ENCODE measurements at regions not wholly inside any gene's neighbourhood (a gene's known extent, or its start where the extent isn't known, plus 50 kb on each side); places are given as distances from the start of the nearest gene placed in this dataset.

GRCh38 chr4:71841336-71841735 lies 57.5 kb upstream of the GC start:
- H3K27me3 Mint-ChIP-seq (ENCODE audit: insufficient read depth) = no peaks in the 10 kb centered on the region
- no peak overlapping the region for H3K27ac Mint-ChIP-seq

GRCh38 chr4:71847300-71847699 lies 63.4 kb upstream of the GC start:
- Mint-ChIP-seq H3K36me3 (ENCODE audit: low read depth) (no peaks in the 10 kb centered on the region), H3K4me1 (ENCODE audit: low read depth) (no peaks in the 10 kb centered on the region), H3K27ac (no peak overlapping the region), H3K9me3 (peaks cover 13% of the 10 kb centered on the region), H3K27me3 (ENCODE audit: insufficient read depth) (no peaks in the 10 kb centered on the region), H3K4me3 (no peak overlapping the region)
- TF ChIP-seq CTCF (IDR thresholded peaks at IDR 0.05) = no peak
- DNase-seq = no peak

More at GRCh38 chr4:71841336-71841735, 57.5 kb upstream of the GC start:
- DNase-seq = no peak
- no peaks in the 10 kb centered on the region for H3K4me1 Mint-ChIP-seq (ENCODE audit: low read depth)
- no peak overlapping the region for H3K4me3 Mint-ChIP-seq
- peaks cover 10% of the 10 kb centered on the region for H3K9me3 Mint-ChIP-seq
- TF ChIP-seq CTCF (IDR thresholded peaks at IDR 0.05) = no peak
- no peaks in the 10 kb centered on the region for H3K36me3 Mint-ChIP-seq (ENCODE audit: low read depth)

GRCh38 chr4:71855944-71856343 lies 72.1 kb upstream of the GC start:
- H3K27ac Mint-ChIP-seq = no peak overlapping the region
- H3K4me1 Mint-ChIP-seq (ENCODE audit: low read depth) = no peaks in the 10 kb centered on the region
- H3K9me3 Mint-ChIP-seq = peaks cover 13% of the 10 kb centered on the region
- no peak overlapping the region for H3K4me3 Mint-ChIP-seq
- TF ChIP-seq CTCF (IDR thresholded peaks at IDR 0.05) = no peak
- H3K36me3 Mint-ChIP-seq (ENCODE audit: low read depth) = no peaks in the 10 kb centered on the region
- no peaks in the 10 kb centered on the region for H3K27me3 Mint-ChIP-seq (ENCODE audit: insufficient read depth)
- DNase-seq = no peak

GRCh38 chr4:71857713-71858451 lies 74.0 kb upstream of the GC start:
- Mint-ChIP-seq H3K27ac (no peak overlapping the region), H3K4me3 (no peak overlapping the region), H3K36me3 (ENCODE audit: low read depth) (no peaks in the 10 kb centered on the region), H3K4me1 (ENCODE audit: low read depth) (no peaks in the 10 kb centered on the region), H3K27me3 (ENCODE audit: insufficient read depth) (no peaks in the 10 kb centered on the region), H3K9me3 (peaks cover 13% of the 10 kb centered on the region)
- no peak for DNase-seq
- no peak for TF ChIP-seq CTCF (IDR thresholded peaks at IDR 0.05)

- no peak overlapping the region for H3K4me3 Mint-ChIP-seq
- TF ChIP-seq CTCF (IDR thresholded peaks at IDR 0.05) = no peak
- no peak for DNase-seq
- no peaks in the 10 kb centered on the region for H3K27me3 Mint-ChIP-seq (ENCODE audit: insufficient read depth)
- no peak overlapping the region for H3K27ac Mint-ChIP-seq
- H3K9me3 Mint-ChIP-seq = peaks cover 24% of the 10 kb centered on the region
- H3K4me1 Mint-ChIP-seq (ENCODE audit: low read depth) = no peaks in the 10 kb centered on the region
- H3K36me3 Mint-ChIP-seq (ENCODE audit: low read depth) = no peaks in the 10 kb centered on the region
Observed at GRCh38 chr4:71860643-71861042, 76.8 kb upstream of the GC start.
